ENCODE measurements at regions not wholly inside any gene's neighbourhood (a gene's known extent, or its start where the extent isn't known, plus 50 kb on each side); places are given as distances from the start of the nearest gene placed in this dataset.

GRCh38 chr14:97368900-97369564 is 571.9 kb downstream of the VRK1 start:
- DNase-seq: no peak

GRCh38 chr14:97369901-97370300 is 572.7 kb downstream of the VRK1 start:
- no peak for DNase-seq

- no peak for DNase-seq
Observed at GRCh38 chr14:97376310-97376709, 579.1 kb downstream of the VRK1 start.

GRCh38 chr14:97377550-97377949 is 580.4 kb downstream of the VRK1 start:
- no peak for DNase-seq

GRCh38 chr14:97379091-97379531 is 581.9 kb downstream of the VRK1 start:
- DNase-seq: no peak

- DNase-seq: no peak
Observed at GRCh38 chr14:97380539-97380941, 583.4 kb downstream of the VRK1 start.

- DNase-seq: no peak
Observed at GRCh38 chr14:97381309-97381708, 584.1 kb downstream of the VRK1 start.

GRCh38 chr14:97382616-97383226 is 585.5 kb downstream of the VRK1 start:
- no peak for DNase-seq

GRCh38 chr14:97385727-97386126 is 588.5 kb downstream of the VRK1 start:
- DNase-seq: no peak

GRCh38 chr14:97387252-97387874 is 590.2 kb downstream of the VRK1 start:
- DNase-seq: no peak

GRCh38 chr14:97388408-97388807 is 591.2 kb downstream of the VRK1 start:
- DNase-seq: no peak

GRCh38 chr14:97390096-97390724 is 593.0 kb downstream of the VRK1 start:
- DNase-seq: no peak

- no peak for DNase-seq
Observed at GRCh38 chr14:97393244-97393643, 596.1 kb downstream of the VRK1 start.

GRCh38 chr14:97395068-97395467 is 597.9 kb downstream of the VRK1 start:
- DNase-seq: no peak

- no peak for DNase-seq
Observed at GRCh38 chr14:97401714-97402113, 604.5 kb downstream of the VRK1 start.

- DNase-seq: no peak
Observed at GRCh38 chr14:97402279-97402678, 605.1 kb downstream of the VRK1 start.

- no peak for DNase-seq
Observed at GRCh38 chr14:97407701-97408407, 610.7 kb downstream of the VRK1 start.

GRCh38 chr14:97408503-97408902 is 611.3 kb downstream of the VRK1 start:
- DNase-seq: no peak

GRCh38 chr14:97408937-97409815 is 612.0 kb downstream of the VRK1 start:
- no peak for DNase-seq

GRCh38 chr14:97410667-97411620 is 613.8 kb downstream of the VRK1 start:
- DNase-seq: no peak

Measured in suppressor macrophage treated with lipopolysaccharide for 4 hours (primary cell).